Kidney epithelial cell (primary cell): ENCODE measurements at regions not wholly inside any gene's neighbourhood (a gene's known extent, or its start where the extent isn't known, plus 50 kb on each side); places are given as distances from the start of the nearest gene placed in this dataset.

Experiments used
- DNase-seq: peaks from one replicate; pipeline ENCODE4 v3.0.0-alpha.2; 2010; ENCODE audit warnings: low read depth
- H3K27me3 ChIP-seq: 2 replicates; pipeline ENCODE4 v1.6.0; 2011; ENCODE audit warnings: low read length; ENCODE audit not compliant: control insufficient read depth, insufficient read depth
- H3K36me3 ChIP-seq: 2 replicates; pipeline ENCODE4 v1.5.1; 2011; ENCODE audit warnings: low read length; ENCODE audit not compliant: control insufficient read depth, insufficient read depth
- H3K4me3 ChIP-seq: 2 replicates; pipeline ENCODE4 v1.5.1; 2011; ENCODE audit warnings: low read depth, mild to moderate bottlenecking, control low read depth, low read length
- CTCF ChIP-seq: IDR thresholded peaks from 2 replicates; pipeline ENCODE4 v1.5.1; 2011; ENCODE audit warnings: mild to moderate bottlenecking, moderate library complexity, low read length, control low read depth, inconsistent platforms; ENCODE audit not compliant: insufficient read depth, poor library complexity, severe bottlenecking

- no peaks in the 10 kb centered on the region for H3K27me3 ChIP-seq
- H3K36me3 ChIP-seq: no peaks in the 10 kb centered on the region
- no peak for TF ChIP-seq CTCF
- DNase-seq: no peak
- H3K4me3 ChIP-seq: no peak overlapping the region
Observed at GRCh38 chr7:33837356-33837851, 67.9 kb upstream of the BMPER start.

DNA sequence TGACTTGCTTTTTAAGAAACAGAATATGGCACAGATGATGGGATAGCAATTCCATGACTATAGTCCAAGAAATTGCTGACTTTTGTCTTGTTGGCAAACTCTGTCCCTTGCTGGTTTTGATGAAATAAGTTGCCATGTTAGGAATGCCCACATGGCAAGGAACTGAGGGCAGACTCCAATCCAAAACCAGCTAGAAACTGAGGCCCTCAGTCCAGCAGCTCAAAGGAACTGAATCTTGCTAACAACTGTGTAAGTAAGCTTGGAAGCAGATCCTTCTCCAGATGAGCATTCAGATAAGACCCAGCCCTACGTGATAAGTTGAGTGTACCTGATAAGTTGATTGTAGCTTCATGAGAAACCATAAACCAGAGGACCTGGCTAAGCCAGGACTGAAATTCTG lies 64.3 kb upstream of the BMPER start:
- H3K4me3 ChIP-seq: no peak overlapping the region
- TF ChIP-seq CTCF: no peak
- H3K36me3 ChIP-seq: no peaks in the 10 kb centered on the region
- H3K27me3 ChIP-seq: no peaks in the 10 kb centered on the region
- DNase-seq: no peak

GRCh38 chr7:33841705-33842129 lies 63.6 kb upstream of the BMPER start:
- no peak for TF ChIP-seq CTCF
- DNase-seq: no peak

DNA sequence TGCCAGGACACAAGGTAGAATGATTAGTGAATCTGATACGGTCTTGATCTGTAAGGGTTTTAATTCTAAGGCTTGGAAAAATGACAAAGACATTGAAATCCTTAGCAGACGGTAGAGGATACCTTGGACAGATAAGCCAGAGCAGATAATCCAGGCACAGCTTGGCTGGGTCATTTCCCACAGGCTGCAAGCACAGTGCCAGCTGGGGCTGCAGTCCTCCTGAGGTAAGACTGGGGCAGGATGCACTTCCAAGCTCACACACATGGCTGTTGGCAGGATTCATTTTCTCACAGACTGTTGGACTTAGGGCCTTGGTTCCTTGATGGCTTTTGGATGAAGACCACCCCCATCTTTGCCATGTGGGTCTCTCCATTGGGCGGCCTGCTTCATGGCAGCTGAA lies 63.2 kb upstream of the BMPER start:
- Histone ChIP-seq H3K36me3 (no peaks in the 10 kb centered on the region), H3K27me3 (no peaks in the 10 kb centered on the region), H3K4me3 (no peak overlapping the region)
- no peak for DNase-seq
- no peak for TF ChIP-seq CTCF

More at GRCh38 chr7:33841705-33842129, 63.6 kb upstream of the BMPER start:
- Histone ChIP-seq H3K4me3 (no peak overlapping the region), H3K27me3 (no peaks in the 10 kb centered on the region), H3K36me3 (no peaks in the 10 kb centered on the region)

GRCh38 chr7:33845991-33846509 lies 59.3 kb upstream of the BMPER start:
- H3K27me3 ChIP-seq: no peaks in the 10 kb centered on the region
- no peak overlapping the region for H3K4me3 ChIP-seq
- no peaks in the 10 kb centered on the region for H3K36me3 ChIP-seq
- DNase-seq: no peak
- no peak for TF ChIP-seq CTCF

GRCh38 chr7:33849004-33849403 lies 56.3 kb upstream of the BMPER start:
- no peaks in the 10 kb centered on the region for H3K36me3 ChIP-seq
- no peak overlapping the region for H3K4me3 ChIP-seq
- no peak for TF ChIP-seq CTCF
- DNase-seq: no peak
- no peaks in the 10 kb centered on the region for H3K27me3 ChIP-seq
